ENCODE measurements at regions not wholly inside any gene's neighbourhood (a gene's known extent, or its start where the extent isn't known, plus 50 kb on each side); places are given as distances from the start of the nearest gene placed in this dataset.

DNA sequence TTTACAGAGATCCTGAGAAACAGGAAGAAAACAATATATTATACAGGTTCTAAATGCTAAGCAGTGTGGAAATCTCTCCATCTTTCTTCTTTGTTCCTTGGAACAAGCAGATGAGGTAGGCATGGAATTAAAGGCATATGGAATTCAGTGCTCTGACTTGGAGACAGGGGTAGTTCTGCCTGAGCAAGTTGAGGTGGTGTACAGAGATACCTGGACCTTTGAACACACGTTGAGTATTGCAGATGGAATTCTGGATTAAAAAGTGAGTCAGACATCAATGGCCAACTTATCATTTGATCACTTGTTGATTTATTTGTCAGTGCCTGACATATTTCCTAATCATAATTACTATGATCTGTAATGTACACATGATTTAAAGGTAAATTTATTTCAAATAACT is 293.9 kb upstream of the IRX4 start:
- TF ChIP-seq, protein P1, sequence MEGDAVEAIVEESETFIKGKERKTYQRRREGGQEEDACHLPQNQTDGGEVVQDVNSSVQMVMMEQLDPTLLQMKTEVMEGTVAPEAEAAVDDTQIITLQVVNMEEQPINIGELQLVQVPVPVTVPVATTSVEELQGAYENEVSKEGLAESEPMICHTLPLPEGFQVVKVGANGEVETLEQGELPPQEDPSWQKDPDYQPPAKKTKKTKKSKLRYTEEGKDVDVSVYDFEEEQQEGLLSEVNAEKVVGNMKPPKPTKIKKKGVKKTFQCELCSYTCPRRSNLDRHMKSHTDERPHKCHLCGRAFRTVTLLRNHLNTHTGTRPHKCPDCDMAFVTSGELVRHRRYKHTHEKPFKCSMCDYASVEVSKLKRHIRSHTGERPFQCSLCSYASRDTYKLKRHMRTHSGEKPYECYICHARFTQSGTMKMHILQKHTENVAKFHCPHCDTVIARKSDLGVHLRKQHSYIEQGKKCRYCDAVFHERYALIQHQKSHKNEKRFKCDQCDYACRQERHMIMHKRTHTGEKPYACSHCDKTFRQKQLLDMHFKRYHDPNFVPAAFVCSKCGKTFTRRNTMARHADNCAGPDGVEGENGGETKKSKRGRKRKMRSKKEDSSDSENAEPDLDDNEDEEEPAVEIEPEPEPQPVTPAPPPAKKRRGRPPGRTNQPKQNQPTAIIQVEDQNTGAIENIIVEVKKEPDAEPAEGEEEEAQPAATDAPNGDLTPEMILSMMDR (IDR thresholded peaks at IDR 0.05): no peak
- no peak for TF ChIP-seq POLR2A (IDR thresholded peaks at IDR 0.05)

Data from lower leg skin (tissue), 3 donors.